ENCODE measurements at regions not wholly inside any gene's neighbourhood (a gene's known extent, or its start where the extent isn't known, plus 50 kb on each side); places are given as distances from the start of the nearest gene placed in this dataset.
"Not testable (repeated sequence)": the region's sequence is repeated elsewhere in the genome, so short reads cannot be mapped to it uniquely, and the experiment has no call there.

DNA sequence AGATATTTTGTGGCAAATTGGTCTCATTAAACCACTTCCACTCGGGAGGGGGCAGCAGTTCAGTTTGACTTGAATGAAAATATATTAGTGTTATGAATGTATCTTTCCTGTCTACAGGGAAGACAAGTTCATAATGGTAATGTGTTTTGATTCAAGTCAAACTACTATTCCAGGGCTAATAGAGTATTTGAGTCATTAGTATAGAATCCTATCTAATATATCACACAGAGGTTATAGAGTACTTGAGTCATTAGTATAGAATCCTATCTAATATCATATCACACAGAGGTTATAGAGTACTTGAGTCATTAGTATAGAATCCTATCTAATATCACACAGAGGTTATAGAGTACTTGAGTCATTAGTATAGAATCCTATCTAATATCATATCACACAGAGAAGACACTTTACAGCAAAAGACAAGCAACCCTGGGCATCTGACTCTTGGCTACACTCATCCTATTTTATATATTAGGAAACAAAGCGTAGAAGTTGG is 199.7 kb upstream of the MAGI2 start:
- DNase-seq (ENCODE audit: low spot score), result no peak

GRCh38 chr7:79652619-79653018 is 199.2 kb upstream of the MAGI2 start:
- FAIRE-seq (no peak), DNase-seq (ENCODE audit: low spot score) (no peak)

More for the DNA sequence above, 199.7 kb upstream of the MAGI2 start:
- no peak for FAIRE-seq

- DNase-seq (ENCODE audit: low spot score) (no peak), FAIRE-seq (peak; percentile 77)
These were observed 194.2 kb upstream of the MAGI2 start for GRCh38 chr7:79647711-79648110.

DNA sequence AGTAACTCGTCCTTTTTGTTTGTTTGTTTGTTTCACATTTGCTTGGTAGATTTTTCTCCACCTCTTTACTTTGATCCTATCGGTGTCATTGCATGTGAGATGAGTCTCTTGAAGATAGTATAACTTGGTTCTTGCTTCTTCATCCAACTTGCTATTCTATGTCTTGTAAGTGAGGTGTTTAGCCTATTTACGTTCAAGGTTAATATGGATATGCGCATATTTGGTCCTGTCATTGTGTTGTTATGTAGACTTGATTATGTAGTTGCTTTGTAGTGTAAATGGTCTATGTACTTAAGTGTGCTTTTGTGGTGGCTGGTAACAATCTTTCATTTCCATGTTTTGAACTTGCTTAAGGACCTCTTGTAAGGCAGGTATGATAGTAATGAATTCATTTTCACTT is 192.8 kb upstream of the MAGI2 start:
- no peak for DNase-seq (ENCODE audit: low spot score)
- peak; percentile 82 for FAIRE-seq

GRCh38 chr7:79636849-79637248 is 183.4 kb upstream of the MAGI2 start:
- DNase-seq (ENCODE audit: low spot score), result no peak
- no peak for FAIRE-seq

DNA sequence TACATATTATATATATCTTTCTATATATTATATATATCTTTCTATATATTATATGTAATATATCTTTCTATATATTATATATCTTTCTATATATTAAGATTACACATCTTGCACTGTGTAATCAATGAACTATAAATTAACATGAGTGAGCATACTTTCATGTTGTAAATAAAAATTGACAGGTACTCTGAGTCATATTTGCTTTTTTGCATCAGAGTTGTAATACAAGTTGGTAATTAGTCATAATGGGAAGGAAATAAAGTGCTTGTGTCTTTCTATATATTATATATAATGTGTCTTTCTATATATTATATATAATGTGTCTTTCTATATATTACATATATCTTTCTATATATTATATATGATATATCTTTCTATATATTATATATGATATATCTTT is 172.5 kb upstream of the MAGI2 start:
- not testable (repeated sequence) for DNase-seq (ENCODE audit: low spot score); FAIRE-seq

DNA sequence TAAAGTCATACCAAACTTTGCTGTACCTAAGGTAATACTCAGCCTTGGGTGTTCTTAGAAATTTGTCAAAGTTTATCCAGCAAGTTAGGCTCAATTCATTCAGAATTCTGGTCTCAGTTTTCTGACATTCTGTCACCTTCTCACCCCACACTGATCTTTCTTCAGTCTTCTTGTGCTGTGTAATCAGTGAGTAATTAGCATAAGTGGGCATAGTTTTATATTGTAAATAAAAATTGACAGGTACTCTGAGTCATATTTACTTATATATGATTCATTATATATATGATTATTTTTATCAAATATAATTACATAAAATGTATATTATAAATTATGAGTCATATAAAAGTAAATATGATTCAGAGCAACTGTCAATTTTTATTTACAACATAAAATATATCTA is 170.9 kb upstream of the MAGI2 start:
- DNase-seq (ENCODE audit: low spot score), result no peak
- no peak for FAIRE-seq

DNA sequence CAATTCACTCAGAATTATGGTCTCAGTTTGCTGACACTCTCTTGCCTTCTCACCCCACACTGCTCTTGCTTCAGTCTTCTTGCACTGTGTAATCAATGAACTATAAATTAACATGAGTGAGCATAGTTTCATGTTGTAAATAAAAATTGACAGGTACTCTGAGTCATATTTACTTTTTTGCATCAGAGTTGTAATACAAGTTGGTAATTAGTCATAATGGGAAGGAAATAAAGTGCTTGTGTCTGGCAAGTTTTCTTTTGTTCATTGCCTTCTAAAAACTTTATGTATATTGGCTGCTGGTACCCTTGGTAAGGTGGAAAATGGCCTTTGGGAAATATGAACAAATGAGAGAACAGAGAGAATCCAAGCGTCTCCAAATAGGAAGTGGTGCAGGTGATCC is 169.3 kb upstream of the MAGI2 start:
- no peak for DNase-seq (ENCODE audit: low spot score)
- FAIRE-seq, result no peak

DNA sequence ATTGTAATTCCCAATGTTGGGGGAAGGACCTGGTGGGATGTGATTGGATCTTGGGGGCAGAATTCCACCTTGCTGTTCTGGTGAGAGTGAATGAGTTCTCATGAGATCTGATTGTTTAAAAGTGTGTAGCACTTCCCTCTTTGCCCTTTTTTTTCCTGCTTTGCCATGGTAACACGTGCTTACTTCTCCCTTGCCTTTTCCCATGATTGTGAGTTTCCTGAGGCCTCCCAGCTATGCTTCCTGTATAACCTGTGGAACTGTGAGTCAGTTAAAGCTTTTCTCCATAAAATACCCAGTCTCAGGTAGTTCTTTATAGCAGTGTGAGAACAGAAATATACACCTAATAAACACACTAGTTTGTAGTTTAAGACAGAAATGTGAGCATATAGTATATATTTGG is 166.8 kb upstream of the MAGI2 start:
- no peak for DNase-seq (ENCODE audit: low spot score)
- no peak for FAIRE-seq

GRCh38 chr7:79619216-79619615 is 165.7 kb upstream of the MAGI2 start:
- DNase-seq (ENCODE audit: low spot score) (no peak), FAIRE-seq (peak; percentile 37)

GRCh38 chr7:79615871-79616640 is 162.6 kb upstream of the MAGI2 start:
- DNase-seq (ENCODE audit: low spot score) (no peak), FAIRE-seq (peak; percentile 20)

GRCh38 chr7:79615466-79615865 is 162.0 kb upstream of the MAGI2 start:
- peak; percentile 35 for DNase-seq (ENCODE audit: low spot score)
- FAIRE-seq, result no peak

GRCh38 chr7:79612903-79613302 is 159.4 kb upstream of the MAGI2 start:
- no peak for DNase-seq (ENCODE audit: low spot score)
- FAIRE-seq, result peak; percentile 87

- FAIRE-seq (no peak), DNase-seq (ENCODE audit: low spot score) (no peak)
These were observed 158.6 kb upstream of the MAGI2 start for GRCh38 chr7:79612022-79612421.

DNA sequence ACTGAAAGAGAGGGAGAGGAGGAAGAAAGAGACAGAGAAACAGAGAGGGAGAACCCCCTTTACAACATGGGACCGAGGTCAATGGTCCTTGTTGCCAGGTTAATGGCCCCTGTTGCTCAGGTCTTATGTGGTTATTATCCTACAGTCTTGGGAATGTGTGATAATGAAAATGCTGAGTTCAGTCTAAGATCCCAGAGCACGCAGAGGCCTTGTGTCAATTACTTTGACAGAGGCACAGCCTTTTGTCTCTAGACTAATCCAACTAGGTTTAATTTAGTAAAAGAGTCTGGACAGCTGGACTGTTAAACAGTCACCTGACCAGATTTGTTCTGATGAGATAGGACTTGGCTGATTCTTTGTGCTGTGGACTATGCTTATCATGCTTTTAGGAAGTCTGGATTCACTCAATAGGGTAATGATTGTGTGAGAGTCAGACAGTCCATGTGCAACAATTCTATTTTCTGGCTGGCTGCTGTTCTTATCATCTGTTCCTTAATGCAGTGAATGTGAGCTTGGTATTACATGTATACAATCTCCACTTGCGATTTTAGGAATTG is 157.4 kb upstream of the MAGI2 start:
- DNase-seq (ENCODE audit: low spot score) (no peak), FAIRE-seq (peak; percentile 5)

DNA sequence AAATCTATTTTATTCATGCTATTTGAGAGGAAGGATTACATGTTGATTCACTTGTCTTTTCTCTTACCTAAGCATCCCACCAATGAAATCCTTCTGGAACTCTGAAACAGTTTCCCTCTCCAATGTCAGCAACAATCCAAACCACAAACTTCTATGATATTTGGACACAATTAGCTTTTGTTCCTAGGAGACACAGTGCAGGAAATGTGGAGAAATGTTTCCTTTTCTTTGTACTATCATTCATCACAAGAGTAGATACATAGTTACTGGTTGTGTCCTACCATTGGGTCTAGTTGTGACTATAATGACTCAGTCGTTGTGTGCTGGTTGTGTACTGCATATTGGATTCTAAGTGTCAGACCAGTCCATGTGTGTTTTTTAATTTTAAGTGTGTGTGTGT is 156.8 kb upstream of the MAGI2 start:
- DNase-seq (ENCODE audit: low spot score) (peak; percentile 23), FAIRE-seq (peak; percentile 69)

- peak; percentile 27 for FAIRE-seq
- no peak for DNase-seq (ENCODE audit: low spot score)
These were observed 154.5 kb upstream of the MAGI2 start for GRCh38 chr7:79608005-79608404.

GRCh38 chr7:79604841-79605240 is 151.4 kb upstream of the MAGI2 start:
- FAIRE-seq, result no peak
- DNase-seq (ENCODE audit: low spot score), result no peak

GRCh38 chr7:79598351-79598750 is 144.9 kb upstream of the MAGI2 start:
- FAIRE-seq (no peak), DNase-seq (ENCODE audit: low spot score) (no peak)

DNA sequence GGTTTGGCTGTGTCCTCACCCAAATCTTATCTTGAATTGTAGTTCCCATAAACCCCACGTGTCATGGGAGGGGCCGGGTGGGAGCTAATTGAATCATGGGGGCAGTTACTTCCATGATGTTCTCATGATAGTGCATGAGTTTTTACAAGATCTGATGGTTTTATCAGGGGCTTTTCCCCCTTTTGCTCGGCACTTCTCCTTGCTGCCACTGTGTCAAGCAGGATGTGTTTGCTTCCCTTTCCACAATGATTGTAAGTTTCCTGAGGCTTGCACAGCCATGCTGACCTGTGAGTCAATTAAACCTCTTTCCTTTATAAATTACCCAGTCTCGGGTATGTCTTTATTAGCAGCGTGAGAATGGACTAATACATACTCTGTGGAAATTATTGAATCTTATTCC is 141.2 kb upstream of the MAGI2 start:
- DNase-seq (ENCODE audit: low spot score); FAIRE-seq: not testable (repeated sequence)

DNA sequence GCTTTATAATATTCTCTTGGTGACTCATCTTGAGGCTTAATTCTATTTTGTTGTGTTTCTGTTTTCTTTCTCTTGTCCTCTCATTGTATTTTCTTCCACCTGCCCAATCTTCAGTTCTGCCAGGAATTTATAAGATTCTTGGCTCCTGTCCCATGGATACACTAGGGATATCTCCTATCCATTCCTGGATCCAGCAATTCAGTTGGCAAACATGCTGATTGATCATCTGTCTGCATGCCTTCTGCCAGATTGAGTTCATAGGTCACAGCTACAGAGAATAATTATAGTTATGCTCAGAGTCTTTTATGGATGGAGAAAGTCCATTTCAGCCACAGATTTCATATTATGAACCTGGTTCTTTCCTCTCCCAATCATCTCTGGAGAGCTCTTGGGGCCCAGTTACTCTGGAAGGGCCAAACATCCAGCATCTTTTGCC is 140.4 kb upstream of the MAGI2 start:
- DNase-seq (ENCODE audit: low spot score), result no peak
- FAIRE-seq, result no peak

- DNase-seq (ENCODE audit: low spot score), result no peak
- no peak for FAIRE-seq
These were observed 137.6 kb upstream of the MAGI2 start for GRCh38 chr7:79590916-79591623.
